ENCODE measurements at regions not wholly inside any gene's neighbourhood (a gene's known extent, or its start where the extent isn't known, plus 50 kb on each side); places are given as distances from the start of the nearest gene placed in this dataset.

DNA sequence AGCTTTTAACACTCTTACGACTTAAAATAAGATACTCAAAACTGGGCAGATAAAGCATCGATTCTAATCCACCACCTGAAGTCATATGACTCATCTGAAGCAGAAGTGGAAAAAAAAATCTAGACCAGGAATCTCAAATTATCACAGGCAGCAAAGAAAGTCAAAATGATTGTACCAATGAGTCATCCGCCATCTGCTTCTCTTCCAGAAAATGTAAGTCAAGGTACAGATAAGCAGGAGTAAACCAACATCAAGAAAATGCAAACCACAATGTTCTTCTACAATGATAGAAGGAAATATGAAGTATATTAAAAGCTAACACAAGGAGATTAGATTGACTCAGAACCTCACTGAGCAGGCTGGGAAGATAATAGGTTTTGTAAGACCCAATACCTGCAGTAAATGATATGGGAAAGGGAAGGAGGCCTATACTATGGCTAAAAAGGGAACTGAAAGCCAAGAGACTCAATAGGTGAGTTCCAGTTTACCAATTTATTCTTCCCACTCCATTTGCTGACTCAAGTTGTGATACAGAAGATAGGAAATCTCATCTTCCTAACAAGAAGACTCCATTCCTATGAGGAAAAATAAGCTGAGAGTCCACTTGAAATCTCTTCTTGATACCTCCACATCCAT lies 88.4 kb upstream of the TET2 start (continued):
- TF ChIP-seq, protein P1, sequence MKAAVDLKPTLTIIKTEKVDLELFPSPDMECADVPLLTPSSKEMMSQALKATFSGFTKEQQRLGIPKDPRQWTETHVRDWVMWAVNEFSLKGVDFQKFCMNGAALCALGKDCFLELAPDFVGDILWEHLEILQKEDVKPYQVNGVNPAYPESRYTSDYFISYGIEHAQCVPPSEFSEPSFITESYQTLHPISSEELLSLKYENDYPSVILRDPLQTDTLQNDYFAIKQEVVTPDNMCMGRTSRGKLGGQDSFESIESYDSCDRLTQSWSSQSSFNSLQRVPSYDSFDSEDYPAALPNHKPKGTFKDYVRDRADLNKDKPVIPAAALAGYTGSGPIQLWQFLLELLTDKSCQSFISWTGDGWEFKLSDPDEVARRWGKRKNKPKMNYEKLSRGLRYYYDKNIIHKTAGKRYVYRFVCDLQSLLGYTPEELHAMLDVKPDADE (IDR thresholded peaks at IDR 0.05) = no peak
- TF ChIP-seq POLR2AphosphoS5 (IDR thresholded peaks at IDR 0.05; ENCODE audit: low read depth) (no peak), STAT1 (IDR thresholded peaks at IDR 0.05; ENCODE audit: unreplicated experiment) (no peak), CREB1 (CRISPR knock-in tag; IDR thresholded peaks at IDR 0.05; ENCODE audit: low read depth) (no peak), EZH2 (IDR thresholded peaks at IDR 0.05; ENCODE audit: low read depth, unreplicated experiment) (no peak), ZNF331 (CRISPR knock-in tag; IDR thresholded peaks at IDR 0.05; ENCODE audit: low read depth) (no peak), EZH2phosphoT487 (IDR thresholded peaks at IDR 0.05; ENCODE audit: unreplicated experiment) (no peak), JUNB (IDR thresholded peaks at IDR 0.05; ENCODE audit: unreplicated experiment) (no peak)
- TF ChIP-seq, protein P2, sequence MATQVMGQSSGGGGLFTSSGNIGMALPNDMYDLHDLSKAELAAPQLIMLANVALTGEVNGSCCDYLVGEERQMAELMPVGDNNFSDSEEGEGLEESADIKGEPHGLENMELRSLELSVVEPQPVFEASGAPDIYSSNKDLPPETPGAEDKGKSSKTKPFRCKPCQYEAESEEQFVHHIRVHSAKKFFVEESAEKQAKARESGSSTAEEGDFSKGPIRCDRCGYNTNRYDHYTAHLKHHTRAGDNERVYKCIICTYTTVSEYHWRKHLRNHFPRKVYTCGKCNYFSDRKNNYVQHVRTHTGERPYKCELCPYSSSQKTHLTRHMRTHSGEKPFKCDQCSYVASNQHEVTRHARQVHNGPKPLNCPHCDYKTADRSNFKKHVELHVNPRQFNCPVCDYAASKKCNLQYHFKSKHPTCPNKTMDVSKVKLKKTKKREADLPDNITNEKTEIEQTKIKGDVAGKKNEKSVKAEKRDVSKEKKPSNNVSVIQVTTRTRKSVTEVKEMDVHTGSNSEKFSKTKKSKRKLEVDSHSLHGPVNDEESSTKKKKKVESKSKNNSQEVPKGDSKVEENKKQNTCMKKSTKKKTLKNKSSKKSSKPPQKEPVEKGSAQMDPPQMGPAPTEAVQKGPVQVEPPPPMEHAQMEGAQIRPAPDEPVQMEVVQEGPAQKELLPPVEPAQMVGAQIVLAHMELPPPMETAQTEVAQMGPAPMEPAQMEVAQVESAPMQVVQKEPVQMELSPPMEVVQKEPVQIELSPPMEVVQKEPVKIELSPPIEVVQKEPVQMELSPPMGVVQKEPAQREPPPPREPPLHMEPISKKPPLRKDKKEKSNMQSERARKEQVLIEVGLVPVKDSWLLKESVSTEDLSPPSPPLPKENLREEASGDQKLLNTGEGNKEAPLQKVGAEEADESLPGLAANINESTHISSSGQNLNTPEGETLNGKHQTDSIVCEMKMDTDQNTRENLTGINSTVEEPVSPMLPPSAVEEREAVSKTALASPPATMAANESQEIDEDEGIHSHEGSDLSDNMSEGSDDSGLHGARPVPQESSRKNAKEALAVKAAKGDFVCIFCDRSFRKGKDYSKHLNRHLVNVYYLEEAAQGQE (IDR thresholded peaks at IDR 0.05; ENCODE audit: unreplicated experiment) = no peak
- TF ChIP-seq, protein P3, sequence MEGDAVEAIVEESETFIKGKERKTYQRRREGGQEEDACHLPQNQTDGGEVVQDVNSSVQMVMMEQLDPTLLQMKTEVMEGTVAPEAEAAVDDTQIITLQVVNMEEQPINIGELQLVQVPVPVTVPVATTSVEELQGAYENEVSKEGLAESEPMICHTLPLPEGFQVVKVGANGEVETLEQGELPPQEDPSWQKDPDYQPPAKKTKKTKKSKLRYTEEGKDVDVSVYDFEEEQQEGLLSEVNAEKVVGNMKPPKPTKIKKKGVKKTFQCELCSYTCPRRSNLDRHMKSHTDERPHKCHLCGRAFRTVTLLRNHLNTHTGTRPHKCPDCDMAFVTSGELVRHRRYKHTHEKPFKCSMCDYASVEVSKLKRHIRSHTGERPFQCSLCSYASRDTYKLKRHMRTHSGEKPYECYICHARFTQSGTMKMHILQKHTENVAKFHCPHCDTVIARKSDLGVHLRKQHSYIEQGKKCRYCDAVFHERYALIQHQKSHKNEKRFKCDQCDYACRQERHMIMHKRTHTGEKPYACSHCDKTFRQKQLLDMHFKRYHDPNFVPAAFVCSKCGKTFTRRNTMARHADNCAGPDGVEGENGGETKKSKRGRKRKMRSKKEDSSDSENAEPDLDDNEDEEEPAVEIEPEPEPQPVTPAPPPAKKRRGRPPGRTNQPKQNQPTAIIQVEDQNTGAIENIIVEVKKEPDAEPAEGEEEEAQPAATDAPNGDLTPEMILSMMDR (conservative IDR thresholded peaks at IDR 0.05; ENCODE audit: low read depth in 2 of 2) = no peak

DNA sequence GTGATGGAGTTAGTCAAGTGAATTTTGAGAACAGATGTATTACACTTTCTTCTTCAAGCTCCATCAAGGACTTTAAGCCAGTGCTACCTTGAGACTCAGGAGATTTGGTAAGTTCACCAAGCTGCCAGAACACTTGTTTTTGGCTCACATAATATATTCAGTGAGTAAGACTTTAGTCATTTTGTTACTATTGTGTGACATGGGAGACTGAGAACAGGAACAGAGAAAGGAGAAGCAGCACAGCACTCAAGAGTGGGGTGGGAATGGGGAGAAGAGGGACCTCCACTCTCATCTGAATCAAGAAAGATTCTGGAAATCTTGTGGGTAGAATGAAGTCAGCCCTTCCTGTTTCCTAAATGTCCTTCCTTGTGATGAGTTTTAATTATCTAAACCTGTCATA lies 87.3 kb upstream of the TET2 start:
- no peak overlapping the region for H3K4me2 ChIP-seq
- no peaks in the 10 kb centered on the region for H3K27me3 Mint-ChIP-seq (ENCODE audit: insufficient read depth, low read depth, poor library complexity)
- TF ChIP-seq EZH2phosphoT487 (IDR thresholded peaks at IDR 0.05; ENCODE audit: unreplicated experiment) (no peak), POLR2AphosphoS5 (IDR thresholded peaks at IDR 0.05; ENCODE audit: low read depth) (no peak), EZH2 (IDR thresholded peaks at IDR 0.05; ENCODE audit: low read depth, unreplicated experiment) (no peak), CREB1 (CRISPR knock-in tag; IDR thresholded peaks at IDR 0.05; ENCODE audit: low read depth) (no peak)
- TF ChIP-seq, protein P3 (conservative IDR thresholded peaks at IDR 0.05; ENCODE audit: low read depth in 2 of 2) = no peak
- TF ChIP-seq, protein P2 (IDR thresholded peaks at IDR 0.05; ENCODE audit: unreplicated experiment) = no peak

More for the DNA sequence above, 87.3 kb upstream of the TET2 start:
- Mint-ChIP-seq H3K27ac (no peak overlapping the region), H3K4me3 (no peak overlapping the region), H3K36me3 (ENCODE audit: low read depth) (no peaks in the 10 kb centered on the region), H3K4me1 (peaks cover 14% of the 10 kb centered on the region), H3K9me3 (no peaks in the 10 kb centered on the region)
- H3K79me2 ChIP-seq (replicated peaks; ENCODE audit: insufficient read depth) = no peaks in the 10 kb centered on the region
- DNase-seq (ENCODE audit: low spot score) = no peak
- H3K27me3 ChIP-seq (ENCODE audit: insufficient read depth) = no peaks in the 10 kb centered on the region
- no peaks in the 10 kb centered on the region for H4K20me1 ChIP-seq (replicated peaks; ENCODE audit: insufficient read depth)
- no peak overlapping the region for H3K4me3 ChIP-seq
- no peak overlapping the region for H3K27ac ChIP-seq (ENCODE audit: low read depth)
- H3K9me2 ChIP-seq (ENCODE audit: insufficient read depth) = no peaks in the 10 kb centered on the region
- H2AFZ ChIP-seq = no peak overlapping the region; the same call in 1 of the 2 replicates
- peaks cover 10% of the 10 kb centered on the region; the same call in 1 of the 2 replicates for H3K4me1 ChIP-seq (ENCODE audit: insufficient read depth)
- ATAC-seq = no peak
- H3F3A ChIP-seq (replicated peaks; ENCODE audit: low read depth) = no peaks in the 10 kb centered on the region
- H3K36me3 ChIP-seq (ENCODE audit: insufficient read depth) = no peaks in the 10 kb centered on the region
